ENCODE measurements at regions not wholly inside any gene's neighbourhood (a gene's known extent, or its start where the extent isn't known, plus 50 kb on each side); places are given as distances from the start of the nearest gene placed in this dataset.
"Not testable (repeated sequence)": the region's sequence is repeated elsewhere in the genome, so short reads cannot be mapped to it uniquely, and the experiment has no call there.

DNA sequence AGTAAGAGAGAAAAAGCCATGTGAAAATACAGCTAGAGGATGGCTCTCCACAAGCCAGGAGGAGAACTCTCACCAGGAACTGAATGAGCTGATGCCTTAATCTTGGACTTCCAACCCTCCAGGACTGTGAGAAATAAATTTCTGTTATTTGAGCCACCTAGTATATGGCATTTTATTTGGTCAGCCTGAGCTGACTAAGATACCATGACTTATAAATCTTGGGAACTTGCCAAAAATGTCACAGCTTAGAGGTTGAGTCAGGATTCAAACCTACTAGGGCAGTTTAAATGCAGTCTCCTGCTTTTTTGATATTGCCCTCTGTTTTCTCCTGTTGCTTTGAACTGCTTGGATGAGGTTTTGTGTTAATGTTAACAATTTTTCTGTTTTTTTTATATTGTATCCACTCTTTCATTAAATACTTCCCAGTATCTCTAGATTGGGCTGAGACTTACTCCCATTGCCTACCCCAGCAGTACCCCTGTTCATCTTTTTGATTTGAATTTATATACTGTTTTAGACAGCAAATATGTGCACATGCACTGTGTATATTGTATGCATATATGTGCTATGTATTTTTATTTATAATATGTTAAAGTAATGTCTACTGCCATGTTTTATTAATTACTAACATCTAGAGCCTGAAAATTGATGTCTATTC is 1223.2 kb downstream of the OTOL1 start:
- peak; percentile 96 for DNase-seq (ENCODE audit: low read depth)

DNA sequence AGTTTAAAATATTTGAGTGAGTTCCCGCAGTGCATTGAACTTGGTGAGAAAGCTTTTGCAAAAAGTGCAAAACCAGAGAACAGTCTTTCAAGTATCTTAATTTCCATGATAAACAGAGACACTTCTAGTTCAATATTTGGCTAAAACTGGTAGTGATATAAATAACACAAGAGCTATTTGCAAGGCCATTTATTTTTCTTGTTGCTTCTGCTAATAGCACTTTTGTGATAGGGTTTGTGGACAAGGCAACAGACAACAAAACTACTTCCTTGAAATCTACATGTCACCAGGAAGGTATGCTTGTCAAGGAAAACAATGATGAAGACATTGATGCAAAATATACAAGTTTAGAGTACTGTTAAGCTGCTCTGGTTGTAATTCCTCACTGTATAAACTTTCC is 1225.1 kb downstream of the OTOL1 start:
- DNase-seq (ENCODE audit: low read depth): peak; percentile 45

DNA sequence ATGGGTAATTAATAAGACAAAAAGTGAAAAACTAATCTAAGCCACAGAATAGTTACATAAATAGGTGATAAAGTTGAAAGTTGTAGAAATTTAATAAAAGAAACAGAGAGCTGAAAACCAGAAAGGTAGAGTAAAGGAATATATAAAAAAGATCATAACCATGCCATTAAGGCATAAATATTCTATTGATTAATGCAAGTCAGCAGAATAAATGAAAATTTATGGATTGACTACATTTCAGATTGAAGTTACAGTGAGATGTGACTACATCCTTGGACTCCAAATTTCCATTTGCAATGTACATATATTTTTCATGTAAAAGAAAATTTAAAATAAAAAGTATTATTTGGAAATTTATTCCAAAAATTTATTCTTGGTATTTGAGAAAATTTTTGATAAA is 1225.7 kb downstream of the OTOL1 start:
- DNase-seq (ENCODE audit: low read depth): no peak

DNA sequence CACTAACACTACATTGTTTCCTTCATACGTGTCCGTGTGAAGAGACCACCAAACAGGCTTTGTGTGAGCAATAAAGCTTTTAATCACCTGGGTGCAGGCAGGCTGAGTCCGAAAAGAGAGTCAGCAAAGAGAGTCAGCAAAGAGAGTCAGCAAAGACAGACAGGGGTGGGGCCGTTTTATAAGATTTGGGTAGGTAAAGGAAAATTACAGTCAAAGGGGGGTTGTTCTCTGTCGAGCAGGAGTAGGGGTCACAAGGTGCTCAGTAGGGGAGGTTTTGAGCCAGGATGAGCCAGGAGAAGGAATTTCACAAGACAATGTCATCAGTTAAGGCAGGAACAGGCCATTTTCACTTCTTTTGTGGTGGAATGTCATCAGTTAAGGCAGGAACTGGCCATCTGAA is 1226.2 kb downstream of the OTOL1 start:
- DNase-seq (ENCODE audit: low read depth): not testable (repeated sequence)

DNA sequence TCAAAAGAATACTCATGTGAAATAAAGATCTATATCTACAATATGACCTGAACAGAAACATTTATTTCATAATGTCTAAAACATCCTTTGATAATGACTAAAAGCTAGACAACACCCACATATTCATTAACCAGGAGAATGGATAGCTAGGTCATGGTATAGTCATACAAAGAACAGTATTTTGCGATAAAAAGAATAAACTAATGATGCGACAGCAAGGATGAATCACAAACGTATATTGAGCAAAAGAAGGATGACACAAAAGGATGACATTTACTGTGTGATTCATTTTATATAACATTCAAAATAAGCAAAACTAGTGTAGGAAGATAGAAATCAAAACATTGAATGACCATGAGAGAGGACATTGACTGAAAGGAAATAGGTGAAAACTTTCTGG is 1233.1 kb downstream of the OTOL1 start:
- DNase-seq (ENCODE audit: low read depth): no peak

DNA sequence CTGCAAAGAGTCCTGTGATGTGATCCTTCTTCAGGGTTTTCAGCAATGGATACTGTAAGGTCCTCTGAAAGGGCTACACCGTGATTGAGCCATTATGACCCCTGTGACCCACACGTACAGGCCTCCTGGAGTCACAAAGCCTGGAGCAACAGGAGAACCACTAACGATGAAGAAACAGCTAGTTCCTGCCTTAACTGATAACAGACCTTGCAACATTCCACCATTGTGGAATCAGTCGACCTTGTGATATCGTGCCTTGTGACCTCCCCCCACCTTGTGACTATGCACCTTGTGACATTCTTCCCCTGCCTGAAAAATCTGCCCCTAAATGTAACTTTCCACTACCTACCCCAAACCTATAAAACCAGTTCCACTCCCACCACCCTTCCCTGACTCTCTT is 1235.4 kb downstream of the OTOL1 start:
- not testable (repeated sequence) for DNase-seq (ENCODE audit: low read depth)

DNA sequence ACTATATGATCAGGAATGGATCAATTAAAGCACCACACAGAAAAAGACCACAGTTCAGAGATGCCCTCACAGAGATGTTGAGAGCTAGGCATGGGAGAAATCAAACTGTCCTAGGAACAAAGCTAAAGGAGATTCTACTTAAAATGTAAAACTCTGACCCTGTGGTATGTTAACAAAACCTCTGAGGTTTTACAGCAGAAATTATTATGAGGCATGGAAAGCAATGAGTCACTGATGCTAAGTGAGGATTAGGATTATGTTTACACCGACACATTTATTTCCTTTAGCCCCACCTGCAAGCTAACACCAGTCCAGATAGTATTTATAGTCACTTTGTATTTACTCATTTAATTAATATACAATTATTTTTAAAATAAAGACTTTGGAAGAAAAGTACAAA is 1242.2 kb downstream of the OTOL1 start:
- no peak for DNase-seq (ENCODE audit: low read depth)

DNA sequence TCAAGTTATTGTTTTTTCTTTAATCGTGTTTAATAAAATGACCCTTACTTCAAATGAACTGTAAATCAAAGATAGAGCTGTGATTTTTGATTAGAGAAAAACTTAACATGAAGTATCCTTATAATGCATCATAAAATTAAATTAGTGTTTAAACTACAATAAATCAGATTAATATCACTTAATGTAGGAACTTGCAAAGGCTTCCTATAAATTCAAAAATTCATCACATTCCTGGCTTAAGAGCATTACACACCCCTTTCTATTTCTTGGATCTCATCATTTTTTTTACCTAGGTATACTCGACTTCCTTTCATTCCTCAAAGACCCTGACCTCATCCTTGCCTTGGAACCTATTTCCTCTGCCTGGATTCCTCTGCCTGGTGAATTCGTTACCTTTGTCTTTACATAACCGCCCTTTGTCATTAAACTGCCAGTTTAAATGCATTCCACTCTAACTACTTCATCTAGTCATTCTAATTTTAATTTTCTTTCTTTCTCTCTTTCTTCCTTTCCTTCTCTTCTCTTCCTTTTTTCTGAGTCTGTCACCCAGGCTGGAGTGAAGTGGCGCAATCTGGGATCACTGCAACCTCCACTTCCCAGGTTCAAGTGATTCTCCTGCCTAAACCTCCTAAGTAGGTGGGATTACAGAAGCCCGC is 1244.5 kb downstream of the OTOL1 start:
- DNase-seq (ENCODE audit: low read depth): no peak

DNA sequence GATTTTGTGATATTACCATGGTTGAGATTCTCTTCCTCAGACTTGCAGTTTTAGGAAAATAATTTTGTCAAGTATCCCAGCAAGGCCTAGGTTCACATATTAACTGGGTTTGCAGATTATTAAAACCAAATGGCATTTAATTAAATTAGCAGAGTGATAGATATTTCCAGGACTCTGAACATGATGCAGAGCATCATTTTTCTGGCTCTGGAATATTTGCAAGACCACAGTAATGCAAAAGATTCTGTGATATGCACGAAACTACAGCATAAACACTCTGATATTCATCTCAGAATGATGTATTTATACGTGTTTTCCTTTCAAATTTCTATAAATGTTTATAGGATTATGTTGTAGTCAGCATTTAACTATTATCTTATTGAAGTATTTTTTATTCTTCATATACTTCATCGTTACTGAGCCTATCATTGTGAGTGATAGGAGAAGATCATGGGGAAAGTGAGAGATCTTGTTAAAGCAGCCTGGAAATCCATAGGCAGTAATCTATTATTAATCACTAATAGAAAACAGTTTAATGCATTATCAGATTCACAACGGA is 1245.6 kb downstream of the OTOL1 start:
- DNase-seq (ENCODE audit: low read depth): no peak

DNA sequence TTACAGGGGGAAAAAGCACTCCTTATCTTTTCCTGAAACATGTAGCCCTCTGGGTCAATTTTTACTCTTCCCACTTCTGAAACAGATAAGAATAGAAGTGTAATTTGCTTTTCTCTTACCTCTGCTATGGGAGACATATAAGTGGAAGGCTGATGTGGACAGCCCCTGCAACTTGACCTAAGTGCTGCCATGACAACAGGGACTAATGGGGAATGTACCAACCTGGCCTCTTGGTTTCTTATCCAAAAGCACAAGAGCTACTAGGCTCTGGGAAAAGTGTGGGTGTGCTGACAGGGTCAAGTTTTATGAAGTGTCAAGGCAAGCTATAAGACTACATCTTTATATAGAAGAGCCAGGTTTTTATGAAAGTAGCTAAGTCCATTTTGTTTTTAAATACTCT is 1246.5 kb downstream of the OTOL1 start:
- no peak for DNase-seq (ENCODE audit: low read depth)

DNA sequence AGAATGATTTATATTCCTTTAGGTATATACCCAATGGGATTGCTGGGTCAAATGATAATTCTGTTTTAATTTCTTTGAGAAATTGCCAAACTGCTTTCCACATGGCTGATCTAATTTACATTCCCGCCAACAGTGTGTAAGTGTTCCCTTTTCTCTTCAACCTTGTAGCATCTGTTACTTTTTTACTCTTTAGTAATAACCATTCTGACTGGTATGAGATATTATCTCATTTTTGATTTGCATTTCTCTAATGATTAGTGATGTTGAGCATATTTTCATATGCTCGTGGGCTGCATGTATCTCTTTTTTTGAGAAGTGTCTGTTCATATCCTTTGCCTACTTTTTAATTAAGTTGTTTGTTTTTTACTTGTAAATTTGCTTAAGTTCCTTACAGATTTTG is 1264.2 kb downstream of the OTOL1 start:
- DNase-seq (ENCODE audit: low read depth): no peak

DNA sequence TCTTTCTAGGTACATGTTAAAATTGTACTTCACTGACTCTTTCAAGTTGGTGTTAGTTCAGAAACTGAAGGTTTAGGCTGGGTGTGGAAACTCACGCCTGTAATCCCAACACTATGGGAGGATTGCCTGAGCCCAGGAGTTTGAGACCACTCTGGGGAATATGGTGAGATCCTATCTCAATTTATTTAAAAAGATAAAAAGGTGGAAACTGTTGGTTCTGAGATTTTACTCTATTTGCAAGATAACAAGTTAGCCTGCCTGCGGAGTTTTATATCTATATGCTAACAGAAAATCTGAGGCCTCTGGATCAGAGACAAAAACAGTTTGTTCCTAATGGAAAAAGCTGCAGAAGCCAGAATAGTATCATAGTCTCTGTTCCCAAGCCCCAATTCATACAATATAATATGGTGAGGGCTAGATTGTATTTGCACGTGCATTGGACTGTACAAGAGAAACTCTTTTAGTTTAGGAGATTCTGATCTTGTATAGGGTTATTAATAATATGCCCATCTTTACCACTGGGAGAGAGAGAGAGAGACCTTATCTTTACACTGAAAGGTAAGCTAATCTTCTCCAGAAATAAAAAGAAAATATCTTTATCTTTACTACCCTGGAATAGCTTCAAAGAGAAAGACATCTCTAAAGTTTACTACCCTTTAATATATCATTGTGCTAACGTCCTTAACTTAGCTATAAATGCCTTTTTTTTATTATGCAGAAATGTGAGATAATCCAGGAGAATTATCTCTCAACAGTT is 1267.6 kb downstream of the OTOL1 start:
- no peak for DNase-seq (ENCODE audit: low read depth)

DNA sequence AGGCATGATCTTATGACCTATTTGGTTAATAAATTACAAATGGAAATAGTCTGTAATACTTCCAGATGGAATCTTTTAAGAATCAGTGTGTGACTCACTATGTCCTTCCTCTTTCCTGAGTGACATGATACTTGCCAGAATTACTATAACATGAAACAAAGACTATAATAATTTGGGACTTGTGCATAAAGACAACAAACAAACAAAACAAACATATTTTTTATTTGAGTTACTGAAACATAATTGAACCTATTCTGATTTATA is 1268.1 kb downstream of the OTOL1 start:
- peak; percentile 52 for DNase-seq (ENCODE audit: low read depth)

DNA sequence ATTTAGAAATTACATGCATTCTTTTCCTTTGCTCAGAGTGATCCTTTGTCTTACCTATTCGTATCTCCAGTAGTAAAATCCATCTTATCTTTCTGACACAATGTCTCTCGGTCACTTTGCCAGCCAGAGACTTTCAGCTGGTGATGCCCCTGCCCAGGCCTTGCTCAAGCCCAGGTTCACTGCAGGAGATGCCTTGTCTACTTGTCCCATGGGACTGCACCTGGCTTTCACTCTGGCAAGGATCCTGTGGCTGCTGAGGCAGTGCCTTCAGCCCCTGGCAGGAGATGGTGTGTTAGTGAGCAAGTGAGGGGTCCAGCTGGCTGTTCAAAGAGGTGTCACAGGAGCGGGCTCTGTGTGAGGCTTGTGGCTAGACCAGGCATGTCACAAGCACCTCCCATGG is 1268.9 kb downstream of the OTOL1 start:
- DNase-seq (ENCODE audit: low read depth): no peak

DNA sequence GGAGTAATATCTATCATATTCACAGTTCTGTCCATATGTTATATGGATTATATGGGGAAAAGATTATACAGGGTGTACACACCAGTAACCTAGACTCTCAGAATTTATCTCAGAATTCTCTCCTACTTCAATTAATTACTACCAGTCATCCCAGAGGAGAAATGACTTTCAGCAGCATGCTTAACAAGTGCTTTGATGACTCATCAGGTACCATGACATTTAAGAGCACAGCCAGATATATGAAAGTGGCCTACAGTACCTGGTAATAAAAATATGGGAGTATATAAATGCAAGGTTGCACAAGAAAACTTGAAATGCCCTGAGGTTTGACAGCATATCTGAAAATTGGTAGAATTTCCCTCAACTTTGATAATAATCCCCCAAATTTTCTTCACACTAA is 1273.0 kb downstream of the OTOL1 start:
- DNase-seq (ENCODE audit: low read depth): peak; percentile 54

DNA sequence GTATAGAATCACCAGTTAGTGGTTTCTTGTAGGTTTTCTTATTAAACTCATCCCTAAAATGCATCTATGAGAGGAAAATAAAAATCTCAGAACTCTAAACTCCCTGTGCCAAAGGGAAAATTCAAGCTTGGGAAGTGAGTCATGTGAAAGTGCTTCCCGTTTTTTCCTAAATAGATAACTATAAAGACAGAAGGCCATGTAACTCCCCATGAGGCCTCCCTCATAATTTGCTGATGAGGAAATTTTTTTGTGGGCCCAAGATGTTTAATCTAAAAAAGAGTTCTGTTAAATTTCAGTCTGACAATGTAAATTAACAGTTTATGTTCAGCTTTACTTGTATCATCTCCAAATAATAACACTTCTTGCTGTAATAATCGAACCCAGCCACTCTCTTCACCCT is 1273.9 kb downstream of the OTOL1 start:
- no peak for DNase-seq (ENCODE audit: low read depth)

DNA sequence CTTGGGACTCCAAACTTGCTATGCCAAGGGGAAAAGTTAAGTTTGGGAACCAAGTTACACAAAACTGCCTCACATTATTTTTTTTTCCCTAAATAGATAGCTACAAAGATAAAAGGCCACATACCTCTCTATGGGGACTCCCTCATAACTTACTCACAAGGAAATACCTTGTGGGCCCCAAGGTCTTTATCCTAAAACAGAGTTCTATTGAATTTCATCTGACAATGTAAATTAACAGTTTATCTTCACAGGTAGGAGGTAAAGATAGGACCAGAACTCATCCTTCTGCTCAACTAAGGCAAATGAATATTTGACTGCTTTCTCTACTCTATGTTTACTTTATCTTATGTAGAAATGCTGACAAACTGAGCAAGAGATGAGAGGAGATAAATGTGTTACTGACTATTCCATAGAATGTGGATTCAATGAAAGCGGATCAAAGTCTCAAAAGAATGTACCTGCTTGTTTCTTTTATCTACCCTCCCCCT is 1278.0 kb downstream of the OTOL1 start:
- DNase-seq (ENCODE audit: low read depth): no peak

DNA sequence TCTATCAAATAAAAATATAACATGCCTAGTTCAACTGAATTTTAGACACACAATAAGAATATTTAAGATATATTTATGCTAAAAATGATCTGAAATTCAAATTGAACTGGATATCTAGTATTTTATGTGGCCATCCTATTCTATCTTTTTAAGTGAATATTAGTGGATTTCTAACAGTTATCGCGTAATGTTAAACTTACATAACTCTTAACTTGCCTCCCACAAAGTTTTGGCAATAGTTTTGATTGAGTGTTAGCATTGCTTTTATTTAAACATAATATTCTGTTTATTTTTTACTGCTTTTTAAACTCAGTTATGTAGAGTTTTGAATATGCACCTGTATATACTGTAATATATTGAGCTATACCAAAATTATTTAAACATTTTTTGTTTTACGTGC is 1279.5 kb downstream of the OTOL1 start:
- no peak for DNase-seq (ENCODE audit: low read depth)

DNA sequence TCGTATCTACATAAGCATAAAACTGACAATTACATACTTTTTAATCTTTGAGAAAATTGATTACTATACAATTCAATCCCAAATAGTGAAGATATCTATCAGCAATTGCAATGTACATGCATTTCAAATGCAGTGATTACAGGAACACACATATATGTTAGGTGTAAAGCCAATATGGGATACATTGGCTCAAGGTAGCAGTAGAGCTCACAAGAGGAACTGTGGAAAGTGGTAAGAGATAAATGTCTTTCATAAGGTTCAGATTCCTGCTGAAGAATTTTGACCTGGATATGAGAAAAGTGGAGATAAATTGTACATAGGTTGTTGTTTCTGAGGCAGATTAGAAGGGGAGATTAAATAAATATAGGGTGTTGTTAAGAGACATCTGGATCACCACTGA is 1280.5 kb downstream of the OTOL1 start:
- DNase-seq (ENCODE audit: low read depth): peak; percentile 13

DNA sequence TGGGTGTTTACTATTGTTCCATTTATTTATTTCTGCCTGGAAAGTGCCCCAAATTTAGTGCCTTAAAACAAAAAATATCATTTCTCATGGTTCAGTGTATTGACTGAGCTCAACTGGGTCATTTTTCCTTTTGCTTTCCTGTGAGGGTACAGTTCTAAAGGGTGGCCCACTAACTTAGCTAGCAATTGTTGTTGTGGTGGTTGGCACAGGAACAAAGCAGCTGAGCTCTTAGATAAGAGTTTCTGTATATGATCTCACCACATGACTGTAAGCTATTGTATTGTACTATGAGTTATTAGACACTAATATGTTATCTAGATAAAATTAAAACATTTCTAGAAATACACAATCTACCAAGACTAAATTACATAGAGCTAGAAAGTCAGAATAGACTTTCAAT is 1283.7 kb downstream of the OTOL1 start:
- no peak for DNase-seq (ENCODE audit: low read depth)

DNA sequence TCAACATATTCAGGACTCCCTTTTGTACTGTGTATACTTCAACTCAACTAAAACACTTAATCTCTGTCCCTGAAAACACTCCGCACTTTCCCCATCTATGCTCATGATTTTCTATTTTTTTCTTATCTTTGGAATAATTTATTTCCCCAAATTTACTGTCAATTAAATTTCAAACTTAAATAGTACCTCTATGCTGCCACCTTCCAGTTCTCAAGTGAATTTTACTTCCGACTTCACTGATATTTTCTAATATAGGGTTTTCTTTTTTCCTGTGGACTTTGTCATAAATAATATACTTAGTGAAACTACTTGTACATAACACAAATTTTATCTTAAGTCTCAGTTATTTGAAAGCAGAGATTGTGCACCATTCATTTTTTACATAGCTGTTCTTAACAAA is 1303.3 kb downstream of the OTOL1 start:
- no peak for DNase-seq (ENCODE audit: low read depth)

DNA sequence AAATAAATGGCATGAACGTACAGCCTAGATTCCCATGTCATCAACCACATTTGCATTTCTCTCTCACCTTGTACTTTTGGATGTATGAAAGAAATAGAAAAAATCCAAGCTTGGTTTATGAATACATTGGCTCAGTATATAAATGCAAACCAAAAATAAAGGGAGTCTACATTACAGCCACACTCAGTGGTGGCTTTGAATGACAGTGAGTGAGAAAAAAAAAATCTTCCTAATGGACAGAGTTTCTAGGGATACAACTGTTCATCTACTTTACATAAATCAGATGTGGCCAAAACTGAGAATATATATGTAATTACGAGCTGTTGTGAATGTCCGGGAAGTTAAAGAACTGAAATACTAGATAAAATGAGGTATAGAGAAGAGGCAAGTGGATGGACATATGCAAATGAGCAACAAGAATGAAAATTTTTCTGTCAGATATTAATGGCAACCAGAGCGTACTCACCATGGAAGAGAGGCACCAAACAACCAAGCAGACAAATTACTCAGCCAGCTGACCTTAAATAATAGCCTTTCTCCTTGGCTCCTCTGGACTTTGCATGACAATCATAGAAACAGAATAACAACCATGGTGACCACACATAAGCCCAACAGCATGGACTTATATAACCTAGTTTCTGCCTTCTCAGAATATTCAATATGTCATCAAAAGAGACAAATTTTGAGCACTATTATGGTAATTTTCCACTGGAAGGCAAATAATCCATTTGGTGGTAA is 1305.8 kb downstream of the OTOL1 start:
- no peak for DNase-seq (ENCODE audit: low read depth)

Data from renal cortical epithelial cell (primary cell).